WTC11 (cell line): ENCODE measurements at regions not wholly inside any gene's neighbourhood (a gene's known extent, or its start where the extent isn't known, plus 50 kb on each side); places are given as distances from the start of the nearest gene placed in this dataset.

Experiments
- ATAC-seq: fragments of 200-7000 bp; cut with Tn5 transposase; 2 replicates; pipeline ENCODE4 v1.10.0; 2021; ENCODE audit warnings: mild to moderate bottlenecking, moderate library complexity
- CTCF ChIA-PET: fragments of 300-600 bp; sonication (Branson Sonifier 250); formaldehyde crosslinking; loops from one replicate; lab custom pipeline; 2021; ENCODE audit warnings: antibody characterized with exemption; lab: Charles Lee
- POLR2A ChIA-PET: fragments of 350-600 bp; sonication (Branson Sonifier 250); formaldehyde crosslinking; loops from one replicate; lab custom pipeline; 2021; ENCODE audit warnings: antibody characterized with exemption; lab: Charles Lee
- DNase-seq: peaks from one replicate; pipeline ENCODE4 v3.0.0; 2021; ENCODE audit warnings: low spot score
- H3K27ac Mint-ChIP-seq: 2 replicates; pipeline ENCODE4 v1.8.0; 2021; ENCODE audit warnings: mixed read lengths
- H3K27me3 Mint-ChIP-seq: 2 replicates; pipeline ENCODE4 v1.8.0; 2021; ENCODE audit warnings: low read depth, mild to moderate bottlenecking, moderate library complexity, mixed read lengths
- H3K36me3 Mint-ChIP-seq: 2 replicates; pipeline ENCODE4 v1.8.0; 2021; ENCODE audit warnings: mixed read lengths
- H3K4me1 Mint-ChIP-seq: 2 replicates; pipeline ENCODE4 v1.8.0; 2022; ENCODE audit warnings: mixed read lengths
- H3K4me3 Mint-ChIP-seq: 2 replicates; pipeline ENCODE4 v1.8.0; 2021; ENCODE audit warnings: mild to moderate bottlenecking, moderate library complexity, mixed read lengths
- H3K9me3 Mint-ChIP-seq: 2 replicates; pipeline ENCODE4 v1.8.0; 2021; ENCODE audit warnings: mixed read lengths
- ARID4B ChIP-seq: sonication (generic); formaldehyde crosslinking; IDR thresholded peaks from 2 replicates; pipeline ENCODE4 v1.8.0; 2023; ENCODE audit warnings: missing genetic modification reagents, mild to moderate bottlenecking, borderline replicate concordance
- CREB1 ChIP-seq: sonication (generic); formaldehyde crosslinking; IDR thresholded peaks from 2 replicates; pipeline ENCODE4 v1.8.0; 2023; ENCODE audit warnings: mild to moderate bottlenecking, missing genetic modification reagents
- ETV6 ChIP-seq: sonication (generic); formaldehyde crosslinking; IDR thresholded peaks from 2 replicates; pipeline ENCODE4 v1.8.1; 2022; ENCODE audit warnings: mild to moderate bottlenecking, missing genetic modification reagents
- FOXP1 ChIP-seq: sonication (generic); formaldehyde crosslinking; IDR thresholded peaks from 2 replicates; pipeline ENCODE4 v1.8.0; 2022; ENCODE audit warnings: missing genetic modification reagents, mild to moderate bottlenecking, moderate library complexity, borderline replicate concordance
- GRHL2 ChIP-seq: fragments of 250-450 bp; sonication (Bioruptor Pico); IDR thresholded peaks from 2 replicates; pipeline ENCODE4 v1.8.0; 2022; ENCODE audit warnings: mild to moderate bottlenecking, moderate library complexity; ENCODE audit not compliant: insufficient replicate concordance, severe bottlenecking
- NFE2L1 ChIP-seq: sonication (generic); formaldehyde crosslinking; IDR thresholded peaks from 2 replicates; pipeline ENCODE4 v1.8.1; 2023; ENCODE audit warnings: missing genetic modification reagents
- SMAD3 ChIP-seq: sonication (generic); formaldehyde crosslinking; IDR thresholded peaks from 2 replicates; pipeline ENCODE4 v1.8.0; 2022; ENCODE audit warnings: missing genetic modification reagents, mild to moderate bottlenecking, borderline replicate concordance
- SP1 ChIP-seq: sonication (generic); formaldehyde crosslinking; conservative IDR thresholded peaks from 2 replicates; pipeline ENCODE4 v1.8.1; 2022; ENCODE audit warnings: missing genetic modification reagents
- TP53 ChIP-seq: sonication (generic); formaldehyde crosslinking; IDR thresholded peaks from 2 replicates; pipeline ENCODE4 v1.8.1; 2023; ENCODE audit warnings: mild to moderate bottlenecking, missing genetic modification reagents
- ZNF121 ChIP-seq: sonication (generic); formaldehyde crosslinking; IDR thresholded peaks from 2 replicates; pipeline ENCODE4 v1.8.0; 2023; ENCODE audit warnings: missing genetic modification reagents
- ZNF263 ChIP-seq: sonication (generic); formaldehyde crosslinking; IDR thresholded peaks from 2 replicates; pipeline ENCODE4 v1.8.1; 2022; ENCODE audit warnings: low read depth, mild to moderate bottlenecking, moderate library complexity, missing genetic modification reagents
- ZNF317 ChIP-seq: sonication (generic); formaldehyde crosslinking; IDR thresholded peaks from 2 replicates; pipeline ENCODE4 v1.8.1; 2023; ENCODE audit warnings: low read depth, mild to moderate bottlenecking, moderate library complexity, missing genetic modification reagents, borderline replicate concordance
- ZNF423 ChIP-seq: fragments of 250-450 bp; sonication (Bioruptor Pico); IDR thresholded peaks from 2 replicates; pipeline ENCODE4 v2.1.2; 2022; ENCODE audit warnings: mild to moderate bottlenecking, moderate library complexity
- ZNF425 ChIP-seq: fragments of 250-450 bp; sonication (Bioruptor Pico); conservative IDR thresholded peaks from 2 replicates; pipeline ENCODE4 v1.9.0; 2021; ENCODE audit warnings: mild to moderate bottlenecking
- ZNF671 ChIP-seq: fragments of 250-450 bp; sonication (Bioruptor Pico); IDR thresholded peaks from 2 replicates; pipeline ENCODE4 v1.8.0; 2021; ENCODE audit warnings: mild to moderate bottlenecking
- TF ChIP-seq, protein P1 (sequence below): sonication (generic); formaldehyde crosslinking; IDR thresholded peaks from 2 replicates; pipeline ENCODE4 v1.8.1; 2022; ENCODE audit warnings: low read depth, mild to moderate bottlenecking, moderate library complexity, missing genetic modification reagents, borderline replicate concordance
- TF ChIP-seq, protein P2 (sequence below): sonication (generic); formaldehyde crosslinking; IDR thresholded peaks from 2 replicates; pipeline ENCODE4 v1.8.1; 2023; ENCODE audit warnings: mild to moderate bottlenecking, missing genetic modification reagents
- TF ChIP-seq, protein P3 (sequence below): fragments of 250-450 bp; sonication (Bioruptor Pico); IDR thresholded peaks from 2 replicates; pipeline ENCODE4 v1.9.0; 2021; ENCODE audit warnings: moderate library complexity, mild to moderate bottlenecking, inconsistent platforms, borderline replicate concordance
- TF ChIP-seq, protein P4 (sequence below): sonication (generic); formaldehyde crosslinking; IDR thresholded peaks from 2 replicates; pipeline ENCODE4 v1.8.1; 2022; ENCODE audit warnings: mild to moderate bottlenecking, moderate library complexity, missing genetic modification reagents
- TF ChIP-seq, protein P5 (sequence below): sonication (generic); formaldehyde crosslinking; IDR thresholded peaks from 2 replicates; pipeline ENCODE4 v1.8.0; 2022; ENCODE audit warnings: mild to moderate bottlenecking, missing genetic modification reagents

- POLR2A ChIA-PET = no interaction called here
Measured at GRCh38 chr4:174119051-174119450, 164.4 kb downstream of the FBXO8 start.

DNA sequence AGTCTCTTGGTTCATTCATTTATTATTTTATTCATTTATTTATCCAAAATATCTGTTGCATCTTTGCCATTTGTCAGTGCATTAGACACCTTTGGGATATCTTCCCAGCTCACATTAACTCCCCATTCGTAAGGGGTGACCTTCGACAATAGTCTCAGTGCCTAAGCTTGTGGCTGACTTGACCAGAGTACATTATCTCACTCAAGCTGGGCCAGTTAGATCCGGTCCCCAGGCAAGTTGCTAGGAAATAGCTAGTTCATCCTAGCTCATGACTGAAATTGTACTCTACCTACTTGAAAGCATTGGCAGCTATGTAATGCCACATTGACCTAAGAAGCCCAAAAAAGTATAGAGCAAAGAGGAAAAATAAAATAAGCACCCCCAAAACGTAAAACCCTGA lies 165.3 kb downstream of the FBXO8 start:
- no peak for ATAC-seq
- Mint-ChIP-seq H3K9me3 (no peaks in the 10 kb centered on the region), H3K4me3 (no peak overlapping the region), H3K27me3 (no peaks in the 10 kb centered on the region; the same call in 1 of the 2 replicates), H3K4me1 (peaks cover 7% of the 10 kb centered on the region; the same call in 1 of the 2 replicates), H3K36me3 (no peaks in the 10 kb centered on the region), H3K27ac (no peak overlapping the region)
- POLR2A ChIA-PET = no interaction called here
- CTCF ChIA-PET = no interaction called here
- TF ChIP-seq, protein P1, sequence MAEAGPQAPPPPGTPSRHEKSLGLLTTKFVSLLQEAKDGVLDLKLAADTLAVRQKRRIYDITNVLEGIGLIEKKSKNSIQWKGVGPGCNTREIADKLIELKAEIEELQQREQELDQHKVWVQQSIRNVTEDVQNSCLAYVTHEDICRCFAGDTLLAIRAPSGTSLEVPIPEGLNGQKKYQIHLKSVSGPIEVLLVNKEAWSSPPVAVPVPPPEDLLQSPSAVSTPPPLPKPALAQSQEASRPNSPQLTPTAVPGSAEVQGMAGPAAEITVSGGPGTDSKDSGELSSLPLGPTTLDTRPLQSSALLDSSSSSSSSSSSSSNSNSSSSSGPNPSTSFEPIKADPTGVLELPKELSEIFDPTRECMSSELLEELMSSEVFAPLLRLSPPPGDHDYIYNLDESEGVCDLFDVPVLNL (CRISPR knock-in tag) = no peak
- TF ChIP-seq NFE2L1 (CRISPR knock-in tag) (no peak), ZNF263 (CRISPR knock-in tag) (no peak), ZNF671 (no peak), SP1 (CRISPR knock-in tag) (no peak), ARID4B (CRISPR knock-in tag) (no peak), ZNF423 (no peak), GRHL2 (CRISPR knock-in tag) (no peak)
- TF ChIP-seq, protein P2, sequence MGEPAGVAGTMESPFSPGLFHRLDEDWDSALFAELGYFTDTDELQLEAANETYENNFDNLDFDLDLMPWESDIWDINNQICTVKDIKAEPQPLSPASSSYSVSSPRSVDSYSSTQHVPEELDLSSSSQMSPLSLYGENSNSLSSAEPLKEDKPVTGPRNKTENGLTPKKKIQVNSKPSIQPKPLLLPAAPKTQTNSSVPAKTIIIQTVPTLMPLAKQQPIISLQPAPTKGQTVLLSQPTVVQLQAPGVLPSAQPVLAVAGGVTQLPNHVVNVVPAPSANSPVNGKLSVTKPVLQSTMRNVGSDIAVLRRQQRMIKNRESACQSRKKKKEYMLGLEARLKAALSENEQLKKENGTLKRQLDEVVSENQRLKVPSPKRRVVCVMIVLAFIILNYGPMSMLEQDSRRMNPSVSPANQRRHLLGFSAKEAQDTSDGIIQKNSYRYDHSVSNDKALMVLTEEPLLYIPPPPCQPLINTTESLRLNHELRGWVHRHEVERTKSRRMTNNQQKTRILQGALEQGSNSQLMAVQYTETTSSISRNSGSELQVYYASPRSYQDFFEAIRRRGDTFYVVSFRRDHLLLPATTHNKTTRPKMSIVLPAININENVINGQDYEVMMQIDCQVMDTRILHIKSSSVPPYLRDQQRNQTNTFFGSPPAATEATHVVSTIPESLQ (CRISPR knock-in tag) = no peak
- TF ChIP-seq, protein P3, sequence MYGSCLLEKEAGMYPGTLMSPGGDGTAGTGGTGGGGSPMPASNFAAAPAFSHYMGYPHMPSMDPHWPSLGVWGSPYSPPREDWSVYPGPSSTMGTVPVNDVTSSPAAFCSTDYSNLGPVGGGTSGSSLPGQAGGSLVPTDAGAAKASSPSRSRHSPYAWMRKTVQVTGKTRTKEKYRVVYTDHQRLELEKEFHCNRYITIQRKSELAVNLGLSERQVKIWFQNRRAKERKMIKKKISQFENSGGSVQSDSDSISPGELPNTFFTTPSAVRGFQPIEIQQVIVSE (CRISPR knock-in tag) = no peak
- DNase-seq = no peak

More at GRCh38 chr4:174119051-174119450, 164.4 kb downstream of the FBXO8 start:
- Mint-ChIP-seq H3K27ac (no peak overlapping the region), H3K9me3 (no peaks in the 10 kb centered on the region), H3K27me3 (no peaks in the 10 kb centered on the region; the same call in 1 of the 2 replicates), H3K4me1 (peaks cover 7% of the 10 kb centered on the region; the same call in 1 of the 2 replicates), H3K36me3 (no peaks in the 10 kb centered on the region), H3K4me3 (no peak overlapping the region)
- no peak for DNase-seq
- no peak for TF ChIP-seq ETV6 (CRISPR knock-in tag)
- TF ChIP-seq, protein P4, sequence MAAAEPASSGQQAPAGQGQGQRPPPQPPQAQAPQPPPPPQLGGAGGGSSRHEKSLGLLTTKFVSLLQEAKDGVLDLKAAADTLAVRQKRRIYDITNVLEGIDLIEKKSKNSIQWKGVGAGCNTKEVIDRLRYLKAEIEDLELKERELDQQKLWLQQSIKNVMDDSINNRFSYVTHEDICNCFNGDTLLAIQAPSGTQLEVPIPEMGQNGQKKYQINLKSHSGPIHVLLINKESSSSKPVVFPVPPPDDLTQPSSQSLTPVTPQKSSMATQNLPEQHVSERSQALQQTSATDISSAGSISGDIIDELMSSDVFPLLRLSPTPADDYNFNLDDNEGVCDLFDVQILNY (CRISPR knock-in tag) = no peak
- no peak for TF ChIP-seq ZNF121 (CRISPR knock-in tag)
- TF ChIP-seq CREB1 = no peak
- TF ChIP-seq, protein P5, sequence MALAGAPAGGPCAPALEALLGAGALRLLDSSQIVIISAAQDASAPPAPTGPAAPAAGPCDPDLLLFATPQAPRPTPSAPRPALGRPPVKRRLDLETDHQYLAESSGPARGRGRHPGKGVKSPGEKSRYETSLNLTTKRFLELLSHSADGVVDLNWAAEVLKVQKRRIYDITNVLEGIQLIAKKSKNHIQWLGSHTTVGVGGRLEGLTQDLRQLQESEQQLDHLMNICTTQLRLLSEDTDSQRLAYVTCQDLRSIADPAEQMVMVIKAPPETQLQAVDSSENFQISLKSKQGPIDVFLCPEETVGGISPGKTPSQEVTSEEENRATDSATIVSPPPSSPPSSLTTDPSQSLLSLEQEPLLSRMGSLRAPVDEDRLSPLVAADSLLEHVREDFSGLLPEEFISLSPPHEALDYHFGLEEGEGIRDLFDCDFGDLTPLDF (CRISPR knock-in tag) = no peak
- no peak for TF ChIP-seq ZNF425
- TF ChIP-seq TP53 (CRISPR knock-in tag) = no peak
- TF ChIP-seq SMAD3 (CRISPR knock-in tag) = no peak
- no peak for TF ChIP-seq FOXP1
- no peak for TF ChIP-seq ZNF317 (CRISPR knock-in tag)
- no peak for ATAC-seq
- CTCF ChIA-PET = no interaction called here
